Natural killer cell (primary cell): ENCODE measurements at regions not wholly inside any gene's neighbourhood (a gene's known extent, or its start where the extent isn't known, plus 50 kb on each side); places are given as distances from the start of the nearest gene placed in this dataset.

Experiments used
- ATAC-seq, 3 donors: fragments of 150-1000 bp in 2 of 3; fragments of 200-7000 bp in 1 of 3; cut with Tn5 transposase; 1 replicate in 1 of 3; 2 replicates in 2 of 3; pipeline ENCODE4 v1.10.0; 2021; ENCODE audit warnings: mild to moderate bottlenecking in 2 of 3, moderate library complexity in 2 of 3
- DNase-seq, 2 donors: peaks; one replicate each; pipeline versions ENCODE4 v3.0.0 to v3.0.0-alpha.2; 2013 to 2021; ENCODE audit warnings: mixed read lengths in 1 of 2
- H3K27ac ChIP-seq: one replicate; pipeline ENCODE4 v1.5.1; 2013; ENCODE audit warnings: mild to moderate bottlenecking, low read length
- H3K27me3 ChIP-seq: one replicate; pipeline ENCODE4 v1.6.1; 2013; ENCODE audit warnings: low read length; ENCODE audit not compliant: control insufficient read depth, insufficient read depth
- H3K36me3 ChIP-seq: one replicate; pipeline ENCODE4 v1.6.1; 2013; ENCODE audit warnings: low read length; ENCODE audit not compliant: control insufficient read depth, insufficient read depth
- H3K4me1 ChIP-seq: one replicate; pipeline ENCODE4 v1.6.1; 2013; ENCODE audit warnings: low read length; ENCODE audit not compliant: control insufficient read depth, insufficient read depth
- H3K4me3 ChIP-seq: one replicate; pipeline ENCODE4 v1.5.1; 2013; ENCODE audit warnings: low read length
- H3K9me3 ChIP-seq: one replicate; pipeline ENCODE4 v1.6.1; 2013; ENCODE audit warnings: low read length; ENCODE audit not compliant: control insufficient read depth, insufficient read depth
- H3K27ac Mint-ChIP-seq, 2 donors: one replicate each; pipeline ENCODE4 v1.8.0; 2022; ENCODE audit warnings: mild to moderate bottlenecking in 2 of 2, mixed read lengths in 2 of 2, moderate library complexity in 1 of 2
- H3K27me3 Mint-ChIP-seq, 2 donors: one replicate each; pipeline ENCODE4 v1.8.0; 2022; ENCODE audit warnings: low read depth in 2 of 2, mixed read lengths in 2 of 2
- H3K36me3 Mint-ChIP-seq: one replicate; pipeline ENCODE4 v1.8.0; 2022; ENCODE audit warnings: mixed read lengths
- H3K4me1 Mint-ChIP-seq, 2 donors: one replicate each; pipeline ENCODE4 v1.8.0; 2022; ENCODE audit warnings: mixed read lengths in 2 of 2
- H3K4me3 Mint-ChIP-seq: one replicate; pipeline ENCODE4 v1.8.0; 2022; ENCODE audit warnings: mild to moderate bottlenecking, moderate library complexity, mixed read lengths
- H3K9me3 Mint-ChIP-seq, 2 donors: one replicate each; pipeline ENCODE4 v1.8.0; 2022; ENCODE audit warnings: mixed read lengths in 2 of 2
- WGBS: methylation state at CpG from one replicate; pipeline ENCODE4 v1.1.7; 2013; ENCODE audit warnings: missing lambda C conversion rate; ENCODE audit not compliant: insufficient coverage; 5-methylcytosine and 5-hydroxymethylcytosine counted together
- intact Hi-C: fragments of 100-400 bp; cut with micrococcal nuclease; formaldehyde crosslinking; loops from one replicate; pipeline ENCODE4 v1.14.2; 2022
- TF ChIP-seq, protein P1 (sequence below): fragments of 200-600 bp; IDR thresholded peaks from one replicate; pipeline ENCODE4 v1.8.0; 2022; ENCODE audit warnings: antibody characterized with exemption

GRCh38 chr3:118277814-118278213, 756.8 kb downstream of the IGSF11 start:
- Histone ChIP-seq H3K4me3 (no peak overlapping the region), H3K27me3 (no peaks in the 10 kb centered on the region), H3K36me3 (no peaks in the 10 kb centered on the region), H3K9me3 (no peaks in the 10 kb centered on the region), H3K27ac (no peak overlapping the region), H3K4me1 (no peaks in the 10 kb centered on the region)
- Mint-ChIP-seq H3K4me3 (no peak overlapping the region), H3K36me3 (no peaks in the 10 kb centered on the region), H3K27me3 (no peaks in the 10 kb centered on the region), H3K9me3 (peaks cover 28 to 43% of the 10 kb centered on the region in 2 donors), H3K27ac (no peak overlapping the region), H3K4me1 (no peaks in the 10 kb centered on the region)
- DNase-seq, result no peak
- 86% methylated on average over 1 of the region's 1 CpG for WGBS
- TF ChIP-seq, protein P1, sequence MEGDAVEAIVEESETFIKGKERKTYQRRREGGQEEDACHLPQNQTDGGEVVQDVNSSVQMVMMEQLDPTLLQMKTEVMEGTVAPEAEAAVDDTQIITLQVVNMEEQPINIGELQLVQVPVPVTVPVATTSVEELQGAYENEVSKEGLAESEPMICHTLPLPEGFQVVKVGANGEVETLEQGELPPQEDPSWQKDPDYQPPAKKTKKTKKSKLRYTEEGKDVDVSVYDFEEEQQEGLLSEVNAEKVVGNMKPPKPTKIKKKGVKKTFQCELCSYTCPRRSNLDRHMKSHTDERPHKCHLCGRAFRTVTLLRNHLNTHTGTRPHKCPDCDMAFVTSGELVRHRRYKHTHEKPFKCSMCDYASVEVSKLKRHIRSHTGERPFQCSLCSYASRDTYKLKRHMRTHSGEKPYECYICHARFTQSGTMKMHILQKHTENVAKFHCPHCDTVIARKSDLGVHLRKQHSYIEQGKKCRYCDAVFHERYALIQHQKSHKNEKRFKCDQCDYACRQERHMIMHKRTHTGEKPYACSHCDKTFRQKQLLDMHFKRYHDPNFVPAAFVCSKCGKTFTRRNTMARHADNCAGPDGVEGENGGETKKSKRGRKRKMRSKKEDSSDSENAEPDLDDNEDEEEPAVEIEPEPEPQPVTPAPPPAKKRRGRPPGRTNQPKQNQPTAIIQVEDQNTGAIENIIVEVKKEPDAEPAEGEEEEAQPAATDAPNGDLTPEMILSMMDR, result no peak
- ATAC-seq, result no peak
- intact Hi-C loops, result no loop called here

GRCh38 chr3:118292841-118293240, 741.8 kb downstream of the IGSF11 start:
- Histone ChIP-seq H3K36me3 (no peaks in the 10 kb centered on the region), H3K4me1 (no peaks in the 10 kb centered on the region), H3K4me3 (no peak overlapping the region), H3K27me3 (no peaks in the 10 kb centered on the region), H3K27ac (no peak overlapping the region), H3K9me3 (no peaks in the 10 kb centered on the region)
- no peak overlapping the region for H3K4me3 Mint-ChIP-seq
- TF ChIP-seq, protein P1, result no peak
- no peaks in the 10 kb centered on the region for H3K4me1 Mint-ChIP-seq
- no peak overlapping the region for H3K27ac Mint-ChIP-seq
- peaks cover 7% of the 10 kb centered on the region for H3K36me3 Mint-ChIP-seq
- no peaks in the 10 kb centered on the region for H3K27me3 Mint-ChIP-seq
- intact Hi-C loops, result no loop called here
- no peak for DNase-seq
- peaks cover 5 to 20% of the 10 kb centered on the region in 2 donors for H3K9me3 Mint-ChIP-seq
- ATAC-seq, result no peak
- 91% methylated on average over 1 of the region's 1 CpG for WGBS

DNA sequence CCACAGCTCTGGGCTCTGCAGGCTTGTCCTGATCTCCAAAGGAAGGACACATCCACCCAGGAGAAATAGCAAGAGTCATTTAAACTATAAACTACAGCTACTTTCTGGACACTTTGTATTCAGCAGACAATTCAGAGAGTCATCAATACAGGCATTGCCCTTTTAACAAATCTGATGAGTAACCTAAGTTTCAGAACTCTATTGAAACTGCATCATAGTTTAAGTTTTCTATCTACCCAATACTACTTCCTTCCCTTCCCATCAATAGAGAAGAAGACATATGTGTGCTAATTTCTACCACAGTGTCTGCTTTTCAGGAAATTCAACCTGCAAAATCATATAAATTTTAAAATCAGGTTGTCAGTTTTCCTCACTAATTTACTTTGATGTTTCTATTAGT, 736.5 kb downstream of the IGSF11 start:
- Histone ChIP-seq H3K4me1 (no peaks in the 10 kb centered on the region), H3K4me3 (no peak overlapping the region), H3K36me3 (no peaks in the 10 kb centered on the region), H3K27ac (no peak overlapping the region), H3K27me3 (no peaks in the 10 kb centered on the region), H3K9me3 (no peaks in the 10 kb centered on the region)
- intact Hi-C loops, result no loop called here
- H3K36me3 Mint-ChIP-seq, result no peaks in the 10 kb centered on the region
- H3K27ac Mint-ChIP-seq, result no peak overlapping the region
- TF ChIP-seq, protein P1, result no peak
- peaks cover 9 to 19% of the 10 kb centered on the region in 2 donors for H3K9me3 Mint-ChIP-seq
- DNase-seq, result no peak
- ATAC-seq, result no peak
- no peak overlapping the region for H3K4me3 Mint-ChIP-seq
- H3K4me1 Mint-ChIP-seq, result no peaks in the 10 kb centered on the region
- H3K27me3 Mint-ChIP-seq, result no peaks in the 10 kb centered on the region

GRCh38 chr3:118304557-118304956, 730.1 kb downstream of the IGSF11 start:
- H3K27me3 Mint-ChIP-seq, result no peaks in the 10 kb centered on the region
- Histone ChIP-seq H3K36me3 (no peaks in the 10 kb centered on the region), H3K27me3 (no peaks in the 10 kb centered on the region), H3K9me3 (no peaks in the 10 kb centered on the region), H3K27ac (no peak overlapping the region), H3K4me1 (no peaks in the 10 kb centered on the region), H3K4me3 (no peak overlapping the region)
- DNase-seq (no peak), ATAC-seq (no peak)
- TF ChIP-seq, protein P1, result no peak
- no peak overlapping the region for H3K4me3 Mint-ChIP-seq
- intact Hi-C loops, result no loop called here
- WGBS, result 100% methylated on average over 1 of the region's 1 CpG
- no peaks in the 10 kb centered on the region for H3K36me3 Mint-ChIP-seq
- H3K9me3 Mint-ChIP-seq, result peaks cover 13 to 24% of the 10 kb centered on the region in 2 donors
- no peak overlapping the region for H3K27ac Mint-ChIP-seq
- H3K4me1 Mint-ChIP-seq, result no peaks in the 10 kb centered on the region
